22Rv1 (cell line): ENCODE measurements at regions not wholly inside any gene's neighbourhood (a gene's known extent, or its start where the extent isn't known, plus 50 kb on each side); places are given as distances from the start of the nearest gene placed in this dataset.

ENCODE experiments used
- H3K27ac ChIP-seq: fragments of 450-650 bp; 2 replicates; pipeline ENCODE4 v1.5.1; 2017
- ZFX ChIP-seq: fragments of 450-650 bp; IDR thresholded peaks from 2 replicates; pipeline ENCODE4 v1.6.1; 2017; ENCODE audit warnings: antibody characterized with exemption, borderline replicate concordance
- TF ChIP-seq, protein P1 (sequence below): fragments of 450-650 bp; IDR thresholded peaks from 2 replicates; pipeline ENCODE4 v1.5.1; 2017; ENCODE audit warnings: mild to moderate bottlenecking

- no peak overlapping the region for H3K27ac ChIP-seq
- TF ChIP-seq, protein P1, sequence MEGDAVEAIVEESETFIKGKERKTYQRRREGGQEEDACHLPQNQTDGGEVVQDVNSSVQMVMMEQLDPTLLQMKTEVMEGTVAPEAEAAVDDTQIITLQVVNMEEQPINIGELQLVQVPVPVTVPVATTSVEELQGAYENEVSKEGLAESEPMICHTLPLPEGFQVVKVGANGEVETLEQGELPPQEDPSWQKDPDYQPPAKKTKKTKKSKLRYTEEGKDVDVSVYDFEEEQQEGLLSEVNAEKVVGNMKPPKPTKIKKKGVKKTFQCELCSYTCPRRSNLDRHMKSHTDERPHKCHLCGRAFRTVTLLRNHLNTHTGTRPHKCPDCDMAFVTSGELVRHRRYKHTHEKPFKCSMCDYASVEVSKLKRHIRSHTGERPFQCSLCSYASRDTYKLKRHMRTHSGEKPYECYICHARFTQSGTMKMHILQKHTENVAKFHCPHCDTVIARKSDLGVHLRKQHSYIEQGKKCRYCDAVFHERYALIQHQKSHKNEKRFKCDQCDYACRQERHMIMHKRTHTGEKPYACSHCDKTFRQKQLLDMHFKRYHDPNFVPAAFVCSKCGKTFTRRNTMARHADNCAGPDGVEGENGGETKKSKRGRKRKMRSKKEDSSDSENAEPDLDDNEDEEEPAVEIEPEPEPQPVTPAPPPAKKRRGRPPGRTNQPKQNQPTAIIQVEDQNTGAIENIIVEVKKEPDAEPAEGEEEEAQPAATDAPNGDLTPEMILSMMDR = no peak
- no peak for TF ChIP-seq ZFX
Observed at GRCh38 chr2:2502201-2502549, 171.1 kb upstream of the MYT1L start.

DNA sequence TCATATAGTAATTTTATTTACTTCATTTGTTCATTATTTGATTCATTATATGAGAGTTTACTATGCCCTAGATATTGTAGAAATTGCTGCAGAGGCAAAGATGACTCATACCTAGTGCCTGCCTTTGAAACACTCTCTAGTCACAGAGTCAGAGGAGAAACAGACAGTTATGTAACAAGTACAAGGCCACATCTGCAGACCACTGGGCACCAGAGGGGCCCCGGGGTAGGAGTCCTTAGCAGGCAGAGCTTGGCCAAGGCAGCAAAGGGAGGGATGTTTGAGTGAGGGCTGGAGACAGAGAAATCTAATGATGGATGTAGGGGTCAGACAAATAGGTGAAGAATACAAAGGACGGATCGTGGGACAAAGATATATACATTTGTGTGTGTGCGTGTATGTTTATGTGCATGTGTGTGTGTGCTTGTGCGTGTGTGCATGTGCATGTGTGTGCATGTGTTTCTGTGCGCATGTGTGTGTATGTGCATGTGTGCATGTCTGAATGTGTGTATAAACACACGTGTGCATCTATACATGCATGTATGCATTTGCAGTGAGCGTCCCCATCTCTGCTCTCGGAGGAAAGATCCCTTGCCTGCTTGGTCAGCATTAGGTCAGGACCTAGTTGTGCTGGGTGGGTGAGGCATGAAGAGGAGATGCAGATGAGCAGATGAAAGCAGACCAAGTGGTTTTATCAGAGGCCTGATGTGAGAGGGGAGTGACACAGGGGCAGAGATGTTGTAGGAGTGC lies 170.6 kb upstream of the MYT1L start:
- TF ChIP-seq, protein P1 = no peak
- TF ChIP-seq ZFX = no peak
- H3K27ac ChIP-seq = no peak overlapping the region

- H3K27ac ChIP-seq = no peak overlapping the region
- TF ChIP-seq, protein P1 = no peak
- TF ChIP-seq ZFX = no peak
Observed at GRCh38 chr2:2495606-2496005, 164.5 kb upstream of the MYT1L start.

DNA sequence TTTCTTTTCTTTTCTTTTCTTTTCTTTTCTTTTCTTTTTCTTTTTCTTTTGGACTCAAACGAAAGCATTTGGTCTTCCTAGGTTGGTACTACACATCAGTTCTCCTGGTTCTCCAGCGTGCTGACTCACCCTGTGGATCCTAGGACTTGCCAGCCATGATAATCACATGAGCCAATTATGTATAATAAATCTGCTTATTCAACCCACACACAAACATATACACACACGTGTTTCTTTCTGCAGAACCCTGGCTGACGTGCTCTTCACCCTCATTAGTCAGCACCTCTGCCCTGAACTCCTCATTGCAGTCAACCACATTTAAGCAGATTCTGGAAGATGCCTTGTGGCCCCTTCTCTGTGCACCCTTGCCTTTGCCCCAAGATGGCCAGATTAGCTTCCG lies 162.4 kb upstream of the MYT1L start:
- TF ChIP-seq ZFX = no peak
- TF ChIP-seq, protein P1 = no peak
- H3K27ac ChIP-seq = no peak overlapping the region

DNA sequence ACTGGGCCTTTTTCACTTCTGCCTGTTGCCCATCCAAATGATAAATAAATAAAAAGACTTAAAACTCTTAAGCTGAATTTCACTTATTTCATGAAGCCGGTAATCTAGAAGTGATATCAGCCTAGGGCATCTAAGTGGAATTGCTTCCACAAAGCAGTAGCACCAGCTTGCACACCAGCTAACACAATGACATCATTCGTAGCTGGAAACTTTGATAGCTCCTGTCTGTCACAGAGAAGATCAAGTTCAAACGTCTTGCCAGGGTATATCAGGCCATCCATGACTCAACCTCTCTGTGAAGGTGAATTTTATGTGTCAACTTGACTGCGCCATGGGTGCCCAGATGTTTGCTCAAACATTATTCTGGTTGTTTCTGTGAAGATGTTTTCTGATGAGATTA lies 161.7 kb upstream of the MYT1L start:
- no peak overlapping the region for H3K27ac ChIP-seq
- TF ChIP-seq ZFX = no peak
- TF ChIP-seq, protein P1 = no peak

DNA sequence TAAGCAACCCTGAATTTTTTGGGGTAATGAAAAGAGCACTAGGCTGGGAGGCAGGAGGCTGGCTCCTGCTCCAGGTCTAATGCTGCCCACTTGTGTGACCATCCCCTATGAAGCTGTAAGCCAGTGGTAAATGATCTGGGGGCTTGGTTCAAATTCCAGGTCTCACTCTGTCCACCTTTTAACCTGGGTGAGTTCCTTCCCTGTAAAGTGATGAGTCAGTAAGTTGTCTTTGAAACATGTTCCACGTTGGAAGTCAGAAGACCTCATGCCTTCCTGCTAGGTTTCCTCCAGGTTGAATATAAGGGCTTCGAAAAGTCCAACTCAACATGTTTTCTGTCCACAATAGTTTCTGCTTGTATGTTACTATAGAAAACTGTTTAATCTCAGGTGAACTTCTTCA lies 160.9 kb upstream of the MYT1L start:
- H3K27ac ChIP-seq = no peak overlapping the region
- TF ChIP-seq, protein P1 = no peak
- no peak for TF ChIP-seq ZFX

DNA sequence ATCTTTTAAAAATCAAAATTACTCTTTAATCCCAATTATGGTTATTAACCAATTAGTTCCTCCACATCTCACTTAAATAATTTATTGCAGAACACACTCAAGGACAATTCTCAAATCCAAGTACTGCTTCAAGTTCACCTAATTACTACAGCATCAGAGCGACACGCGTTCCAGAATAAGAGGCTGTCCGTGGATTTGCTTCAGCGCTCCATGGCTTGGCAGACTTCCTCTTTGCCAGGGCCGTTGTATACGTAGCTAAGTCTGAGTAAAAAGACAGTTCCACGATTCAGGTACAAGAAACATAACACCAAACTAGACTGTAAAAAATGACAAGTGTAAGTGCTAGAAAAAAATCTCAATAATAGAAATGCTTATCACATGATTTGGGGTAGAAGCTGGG lies 153.2 kb upstream of the MYT1L start:
- no peak overlapping the region for H3K27ac ChIP-seq
- TF ChIP-seq, protein P1 = no peak
- TF ChIP-seq ZFX = no peak
